DMS153 (cell line): ENCODE measurements at regions not wholly inside any gene's neighbourhood (a gene's known extent, or its start where the extent isn't known, plus 50 kb on each side); places are given as distances from the start of the nearest gene placed in this dataset.
"Not testable (repeated sequence)": the region's sequence is repeated elsewhere in the genome, so short reads cannot be mapped to it uniquely, and the experiment has no call there.

Source experiments
- DNase-seq: peaks from one replicate; lab custom pipeline; 2025; lab: John Stamatoyannopoulos, UW

GRCh38 chr6:12348530-12349511, 58.7 kb downstream of the EDN1 start:
- no peak for DNase-seq

- DNase-seq, result no peak
These were observed 60.5 kb downstream of the EDN1 start for GRCh38 chr6:12350644-12351170.

- no peak for DNase-seq
These were observed 61.5 kb downstream of the EDN1 start for GRCh38 chr6:12351672-12352071.

- no peak for DNase-seq
These were observed 63.6 kb downstream of the EDN1 start for GRCh38 chr6:12353731-12354130.

- DNase-seq, result no peak
These were observed 64.3 kb downstream of the EDN1 start for GRCh38 chr6:12354499-12354898.

GRCh38 chr6:12355354-12355753, 65.2 kb downstream of the EDN1 start:
- DNase-seq, result no peak

GRCh38 chr6:12356431-12356830, 66.3 kb downstream of the EDN1 start:
- DNase-seq, result no peak

- DNase-seq, result no peak
These were observed 67.1 kb downstream of the EDN1 start for GRCh38 chr6:12356983-12357972.

GRCh38 chr6:12359036-12359435, 68.9 kb downstream of the EDN1 start:
- no peak for DNase-seq

- no peak for DNase-seq
These were observed 71.0 kb downstream of the EDN1 start for GRCh38 chr6:12361042-12361765.

- DNase-seq, result not testable (repeated sequence)
These were observed 73.1 kb downstream of the EDN1 start for GRCh38 chr6:12363277-12363650.

GRCh38 chr6:12363651-12364381, 73.7 kb downstream of the EDN1 start:
- DNase-seq, result no peak

GRCh38 chr6:12364621-12365020, 74.5 kb downstream of the EDN1 start:
- DNase-seq, result no peak

- DNase-seq, result no peak
These were observed 76.6 kb downstream of the EDN1 start for GRCh38 chr6:12366731-12367130.

GRCh38 chr6:12367412-12367811, 77.3 kb downstream of the EDN1 start:
- DNase-seq, result no peak

- DNase-seq, result no peak
These were observed 79.2 kb downstream of the EDN1 start for GRCh38 chr6:12369355-12369754.

- no peak for DNase-seq
These were observed 79.7 kb downstream of the EDN1 start for GRCh38 chr6:12369781-12370262.

GRCh38 chr6:12371151-12371550, 81.0 kb downstream of the EDN1 start:
- DNase-seq, result no peak

- DNase-seq, result no peak
These were observed 81.5 kb downstream of the EDN1 start for GRCh38 chr6:12371641-12372146.

- no peak for DNase-seq
These were observed 89.0 kb downstream of the EDN1 start for GRCh38 chr6:12379181-12379580.

GRCh38 chr6:12381587-12381986, 91.4 kb downstream of the EDN1 start:
- DNase-seq, result no peak
